NOMO-1 treated with DMSO at 0.1 percent for 48 hours (cell line): ENCODE measurements at regions not wholly inside any gene's neighbourhood (a gene's known extent, or its start where the extent isn't known, plus 50 kb on each side); places are given as distances from the start of the nearest gene placed in this dataset.

Experiments used
- DNase-seq: peaks from one replicate; lab custom pipeline; 2025; ENCODE audit not compliant: unreplicated experiment; lab: John Stamatoyannopoulos, UW

GRCh38 chr5:68776381-68776780, 317.4 kb upstream of the SLC30A5 start:
- no peak for DNase-seq

- no peak for DNase-seq
Measured at GRCh38 chr5:68777135-68777534, 316.7 kb upstream of the SLC30A5 start.

- no peak for DNase-seq
Measured at GRCh38 chr5:68778484-68778883, 315.3 kb upstream of the SLC30A5 start.

GRCh38 chr5:68780299-68780955, 313.4 kb upstream of the SLC30A5 start:
- DNase-seq: no peak

- no peak for DNase-seq
Measured at GRCh38 chr5:68793074-68793473, 300.7 kb upstream of the SLC30A5 start.

GRCh38 chr5:68793993-68794392, 299.8 kb upstream of the SLC30A5 start:
- DNase-seq: no peak

- no peak for DNase-seq
Measured at GRCh38 chr5:68795190-68795589, 298.6 kb upstream of the SLC30A5 start.

GRCh38 chr5:68798877-68799843, 294.7 kb upstream of the SLC30A5 start:
- no peak for DNase-seq

- DNase-seq: no peak
Measured at GRCh38 chr5:68802430-68802829, 291.4 kb upstream of the SLC30A5 start.

GRCh38 chr5:68803881-68804319, 289.9 kb upstream of the SLC30A5 start:
- DNase-seq: no peak

- no peak for DNase-seq
Measured at GRCh38 chr5:68804343-68804742, 289.5 kb upstream of the SLC30A5 start.

GRCh38 chr5:68805444-68805843, 288.4 kb upstream of the SLC30A5 start:
- DNase-seq: no peak

- DNase-seq: no peak
Measured at GRCh38 chr5:68817632-68818031, 276.2 kb upstream of the SLC30A5 start.

- DNase-seq: no peak
Measured at GRCh38 chr5:68818057-68818695, 275.6 kb upstream of the SLC30A5 start.

- DNase-seq: no peak
Measured at GRCh38 chr5:68818870-68819269, 274.9 kb upstream of the SLC30A5 start.

- no peak for DNase-seq
Measured at GRCh38 chr5:68821056-68821455, 272.8 kb upstream of the SLC30A5 start.

GRCh38 chr5:68822796-68823195, 271.0 kb upstream of the SLC30A5 start:
- no peak for DNase-seq

- DNase-seq: no peak
Measured at GRCh38 chr5:68823301-68823700, 270.5 kb upstream of the SLC30A5 start.

GRCh38 chr5:68830377-68830898, 263.4 kb upstream of the SLC30A5 start:
- no peak for DNase-seq

GRCh38 chr5:68834491-68834981, 259.3 kb upstream of the SLC30A5 start:
- no peak for DNase-seq

- no peak for DNase-seq
Measured at GRCh38 chr5:68838157-68838718, 255.6 kb upstream of the SLC30A5 start.
